Activated naive CD8-positive, alpha-beta T cell treated with anti-CD3 and anti-CD28 coated beads, Interleukin-2, amount 10 ng/mL, durations not matched to agents 7 days and 5 days (primary cell): ENCODE measurements at regions not wholly inside any gene's neighbourhood (a gene's known extent, or its start where the extent isn't known, plus 50 kb on each side); places are given as distances from the start of the nearest gene placed in this dataset.

Source experiments
- ATAC-seq: fragments of 150-1000 bp; cut with Tn5 transposase; one replicate; pipeline ENCODE4 v1.10.0; 2021; ENCODE audit warnings: low read depth, moderate library complexity
- POLR2A ChIA-PET: fragments of 350-600 bp; sonication (Branson Sonifier 250); formaldehyde crosslinking; loops from one replicate; lab custom pipeline; 2021; ENCODE audit warnings: antibody characterized with exemption; lab: Charles Lee
- DNase-seq: peaks from one replicate; pipeline ENCODE4 v3.0.0; 2021
- H3K27ac Mint-ChIP-seq: one replicate; pipeline ENCODE4 v1.8.0; 2022; ENCODE audit warnings: mild to moderate bottlenecking, mixed read lengths
- H3K27me3 Mint-ChIP-seq: one replicate; pipeline ENCODE4 v1.8.0; 2022; ENCODE audit warnings: mild to moderate bottlenecking, moderate library complexity, mixed read lengths
- H3K36me3 Mint-ChIP-seq: one replicate; pipeline ENCODE4 v1.8.0; 2021; ENCODE audit warnings: mild to moderate bottlenecking, mixed read lengths
- H3K4me1 Mint-ChIP-seq: one replicate; pipeline ENCODE4 v1.8.0; 2021; ENCODE audit warnings: mixed read lengths
- H3K4me3 Mint-ChIP-seq: one replicate; pipeline ENCODE4 v1.8.0; 2022; ENCODE audit warnings: mild to moderate bottlenecking, moderate library complexity, mixed read lengths
- H3K9me3 Mint-ChIP-seq: one replicate; pipeline ENCODE4 v1.8.0; 2021; ENCODE audit warnings: mixed read lengths

DNA sequence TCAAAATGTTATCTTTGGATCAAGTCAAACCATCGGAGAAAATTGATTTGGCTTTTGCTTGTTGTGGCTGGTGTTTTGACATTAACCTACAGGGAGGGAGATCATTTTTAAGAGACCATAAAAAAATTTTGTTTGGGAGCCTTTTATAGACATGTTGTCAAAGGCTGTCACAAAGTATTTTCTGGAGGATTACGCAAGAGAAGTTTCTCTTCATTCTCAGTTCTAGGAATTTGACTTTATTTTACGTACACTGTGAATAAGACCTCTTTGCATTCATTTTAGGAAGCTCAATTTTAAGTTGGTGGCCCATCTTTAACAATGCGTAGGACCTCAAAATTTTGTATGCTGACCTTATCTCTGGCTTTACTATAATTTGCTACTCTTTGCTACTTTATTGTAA, 50.2 kb upstream of the SLC44A1 start:
- ATAC-seq (no peak), DNase-seq (no peak)
- Mint-ChIP-seq H3K36me3 (no peaks in the 10 kb centered on the region), H3K4me1 (no peaks in the 10 kb centered on the region), H3K27ac (no peak overlapping the region), H3K9me3 (no peaks in the 10 kb centered on the region), H3K4me3 (no peak overlapping the region), H3K27me3 (peaks cover 8% of the 10 kb centered on the region)
- POLR2A ChIA-PET: no interaction called here
